ENCODE measurements at regions not wholly inside any gene's neighbourhood (a gene's known extent, or its start where the extent isn't known, plus 50 kb on each side); places are given as distances from the start of the nearest gene placed in this dataset.

GRCh38 chr14:58805605-58806409 is 168.0 kb downstream of the DACT1 start:
- Mint-ChIP-seq H3K27ac (ENCODE audit: unreplicated experiment) (no peak overlapping the region), H3K4me1 (ENCODE audit: low read depth, unreplicated experiment) (no peaks in the 10 kb centered on the region), H3K36me3 (ENCODE audit: insufficient read depth, unreplicated experiment) (no peaks in the 10 kb centered on the region), H3K9me3 (ENCODE audit: unreplicated experiment) (peaks cover 9% of the 10 kb centered on the region), H3K4me3 (ENCODE audit: unreplicated experiment) (no peak overlapping the region), H3K27me3 (ENCODE audit: insufficient read depth, unreplicated experiment) (no peaks in the 10 kb centered on the region)
- CTCF ChIA-PET, result no interaction called here
- no peaks in the 10 kb centered on the region for H3K36me3 ChIP-seq (ENCODE audit: control insufficient read depth, insufficient read depth, low read length)
- H3K9me3 ChIP-seq, result no peaks in the 10 kb centered on the region
- H3K4me1 ChIP-seq, result no peaks in the 10 kb centered on the region
- no peaks in the 10 kb centered on the region for H3K27me3 ChIP-seq (replicated peaks; ENCODE audit: control insufficient read depth, insufficient read depth, low read length)
- POLR2A ChIA-PET, result no interaction called here
- TF ChIP-seq CTCF (IDR thresholded peaks at IDR 0.05; ENCODE audit: insufficient read depth in 1 of 2, low read depth in 1 of 2, low read length in 1 of 2, severe bottlenecking in 1 of 2, unreplicated experiment in 1 of 2), result no peak
- no peak overlapping the region for H3K4me3 ChIP-seq (ENCODE audit: low read depth, low read length)
- DNase-seq, result no peak
- intact Hi-C loops (cut with micrococcal nuclease; ENCODE audit: unreplicated experiment), result no loop called here
- no TSS peak for BruUV-seq (replicated peaks)

- CTCF ChIA-PET, result no interaction called here
- POLR2A ChIA-PET, result no interaction called here
- Mint-ChIP-seq H3K4me1 (ENCODE audit: low read depth, unreplicated experiment) (no peaks in the 10 kb centered on the region), H3K27me3 (ENCODE audit: insufficient read depth, unreplicated experiment) (no peaks in the 10 kb centered on the region), H3K27ac (ENCODE audit: unreplicated experiment) (no peak overlapping the region), H3K36me3 (ENCODE audit: insufficient read depth, unreplicated experiment) (no peaks in the 10 kb centered on the region), H3K4me3 (ENCODE audit: unreplicated experiment) (no peak overlapping the region), H3K9me3 (ENCODE audit: unreplicated experiment) (peaks cover 9% of the 10 kb centered on the region)
- intact Hi-C loops (cut with micrococcal nuclease; ENCODE audit: unreplicated experiment), result no loop called here
- no peak for DNase-seq
- Histone ChIP-seq H3K4me3 (ENCODE audit: low read depth, low read length) (no peak overlapping the region), H3K4me1 (no peaks in the 10 kb centered on the region), H3K36me3 (ENCODE audit: control insufficient read depth, insufficient read depth, low read length) (no peaks in the 10 kb centered on the region), H3K27me3 (replicated peaks; ENCODE audit: control insufficient read depth, insufficient read depth, low read length) (no peaks in the 10 kb centered on the region), H3K9me3 (no peaks in the 10 kb centered on the region)
- no TSS peak for BruUV-seq (replicated peaks)
- no peak for TF ChIP-seq CTCF (IDR thresholded peaks at IDR 0.05; ENCODE audit: insufficient read depth in 1 of 2, low read depth in 1 of 2, low read length in 1 of 2, severe bottlenecking in 1 of 2, unreplicated experiment in 1 of 2)
Measured at GRCh38 chr14:58807191-58807590, 169.4 kb downstream of the DACT1 start.

GRCh38 chr14:58808828-58809227 is 171.1 kb downstream of the DACT1 start:
- no TSS peak for BruUV-seq (replicated peaks)
- no peaks in the 10 kb centered on the region for H3K9me3 Mint-ChIP-seq (ENCODE audit: unreplicated experiment)
- H3K27ac Mint-ChIP-seq (ENCODE audit: unreplicated experiment), result no peak overlapping the region
- H3K4me1 ChIP-seq, result no peaks in the 10 kb centered on the region
- ChIA-PET CTCF (no interaction called here), POLR2A (no interaction called here)
- no peak for DNase-seq
- no peaks in the 10 kb centered on the region for H3K27me3 Mint-ChIP-seq (ENCODE audit: insufficient read depth, unreplicated experiment)
- H3K27me3 ChIP-seq (replicated peaks; ENCODE audit: control insufficient read depth, insufficient read depth, low read length), result no peaks in the 10 kb centered on the region
- H3K36me3 ChIP-seq (ENCODE audit: control insufficient read depth, insufficient read depth, low read length), result no peaks in the 10 kb centered on the region
- H3K4me1 Mint-ChIP-seq (ENCODE audit: low read depth, unreplicated experiment), result no peaks in the 10 kb centered on the region
- no peak overlapping the region for H3K4me3 ChIP-seq (ENCODE audit: low read depth, low read length)
- no peak overlapping the region for H3K4me3 Mint-ChIP-seq (ENCODE audit: unreplicated experiment)
- no peaks in the 10 kb centered on the region for H3K9me3 ChIP-seq
- no peak for TF ChIP-seq CTCF (IDR thresholded peaks at IDR 0.05; ENCODE audit: insufficient read depth in 1 of 2, low read depth in 1 of 2, low read length in 1 of 2, severe bottlenecking in 1 of 2, unreplicated experiment in 1 of 2)
- H3K36me3 Mint-ChIP-seq (ENCODE audit: insufficient read depth, unreplicated experiment), result no peaks in the 10 kb centered on the region
- intact Hi-C loops (cut with micrococcal nuclease; ENCODE audit: unreplicated experiment), result no loop called here
